GM12873 (cell line): ENCODE measurements at regions not wholly inside any gene's neighbourhood (a gene's known extent, or its start where the extent isn't known, plus 50 kb on each side); places are given as distances from the start of the nearest gene placed in this dataset.

Source experiments
- CTCF ChIP-seq: IDR thresholded peaks from 2 replicates; pipeline ENCODE4 v1.5.1; 2012; ENCODE audit warnings: low read depth, mild to moderate bottlenecking, moderate library complexity, low read length, control low read depth; ENCODE audit not compliant: insufficient read depth; ENCODE audit errors: missing control alignments

- TF ChIP-seq CTCF, result no peak
Measured at GRCh38 chr11:106418791-106419190, 341.3 kb downstream of the AASDHPPT start.

- TF ChIP-seq CTCF, result no peak
Measured at GRCh38 chr11:106420048-106420665, 342.7 kb downstream of the AASDHPPT start.

GRCh38 chr11:106420686-106421085 is 343.2 kb downstream of the AASDHPPT start:
- no peak for TF ChIP-seq CTCF

- no peak for TF ChIP-seq CTCF
Measured at GRCh38 chr11:106421676-106422292, 344.3 kb downstream of the AASDHPPT start.

GRCh38 chr11:106422583-106422982 is 345.1 kb downstream of the AASDHPPT start:
- TF ChIP-seq CTCF, result no peak

GRCh38 chr11:106424111-106424510 is 346.6 kb downstream of the AASDHPPT start:
- no peak for TF ChIP-seq CTCF

GRCh38 chr11:106425819-106426218 is 348.4 kb downstream of the AASDHPPT start:
- no peak for TF ChIP-seq CTCF
